GF-D8 (cell line): ENCODE measurements at regions not wholly inside any gene's neighbourhood (a gene's known extent, or its start where the extent isn't known, plus 50 kb on each side); places are given as distances from the start of the nearest gene placed in this dataset.

Source experiments
- DNase-seq: peaks from one replicate; lab custom pipeline; 2025; lab: John Stamatoyannopoulos, UW

DNA sequence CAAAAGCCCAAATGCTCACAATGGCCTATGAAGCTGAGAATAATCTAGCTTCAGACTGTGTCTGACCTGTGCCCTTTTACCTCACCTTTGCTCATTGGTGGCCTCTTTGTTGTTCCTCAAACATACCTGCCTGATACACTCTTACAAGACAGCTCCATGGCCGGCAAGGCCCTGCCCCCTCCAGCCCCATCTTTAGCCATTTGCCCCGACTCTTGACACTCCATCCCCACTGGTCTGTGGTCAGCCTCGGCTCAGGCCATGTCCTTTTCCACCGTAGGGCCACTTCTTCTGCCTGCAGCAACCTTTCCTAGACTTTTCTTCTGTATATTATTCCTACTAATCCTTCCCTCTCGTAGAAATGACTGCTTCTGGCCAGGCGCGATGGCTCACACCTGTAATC is 265.2 kb downstream of the RPS24 start:
- DNase-seq: no peak

DNA sequence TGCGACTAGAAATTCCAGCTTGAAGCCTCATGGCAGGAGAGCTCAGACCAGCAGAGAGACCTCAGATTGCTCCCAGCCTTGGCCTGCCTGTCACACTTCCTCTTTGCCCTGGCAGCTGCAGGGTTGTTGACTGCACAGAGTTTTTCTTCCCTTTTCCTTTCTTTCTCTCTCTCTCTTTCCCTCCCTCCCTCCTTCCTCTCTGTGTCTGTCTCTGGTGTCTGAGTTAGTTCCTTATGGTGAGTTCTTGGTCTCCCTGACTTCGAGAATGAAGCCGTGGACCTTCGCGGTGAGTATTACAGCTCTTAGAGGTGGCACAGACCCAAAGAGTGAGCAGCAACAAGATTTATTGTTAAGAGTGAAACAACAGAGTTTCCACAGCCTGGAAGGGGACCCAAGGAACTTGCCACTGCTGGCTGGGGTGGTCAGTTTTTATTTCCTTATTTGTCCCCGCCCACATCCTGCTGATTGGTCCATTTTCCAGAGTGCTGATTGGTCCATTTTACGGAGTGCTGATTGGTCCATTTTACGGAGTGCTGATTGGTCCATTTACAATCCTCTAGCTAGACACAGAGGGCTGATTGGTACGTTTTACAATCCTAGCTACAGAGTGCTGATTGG is 266.3 kb downstream of the RPS24 start:
- DNase-seq: peak; percentile 75

GRCh38 chr10:78300526-78300925 is 266.9 kb downstream of the RPS24 start:
- no peak for DNase-seq

- DNase-seq: no peak
Observed at GRCh38 chr10:78301481-78301880, 267.8 kb downstream of the RPS24 start.

- DNase-seq: no peak
Observed at GRCh38 chr10:78301891-78302738, 268.5 kb downstream of the RPS24 start.

- DNase-seq: no peak
Observed at GRCh38 chr10:78302739-78302988, 269.0 kb downstream of the RPS24 start.

GRCh38 chr10:78302989-78303854 is 269.6 kb downstream of the RPS24 start:
- peak; percentile 76 for DNase-seq

- DNase-seq: no peak
Observed at GRCh38 chr10:78304091-78305045, 270.7 kb downstream of the RPS24 start.

DNA sequence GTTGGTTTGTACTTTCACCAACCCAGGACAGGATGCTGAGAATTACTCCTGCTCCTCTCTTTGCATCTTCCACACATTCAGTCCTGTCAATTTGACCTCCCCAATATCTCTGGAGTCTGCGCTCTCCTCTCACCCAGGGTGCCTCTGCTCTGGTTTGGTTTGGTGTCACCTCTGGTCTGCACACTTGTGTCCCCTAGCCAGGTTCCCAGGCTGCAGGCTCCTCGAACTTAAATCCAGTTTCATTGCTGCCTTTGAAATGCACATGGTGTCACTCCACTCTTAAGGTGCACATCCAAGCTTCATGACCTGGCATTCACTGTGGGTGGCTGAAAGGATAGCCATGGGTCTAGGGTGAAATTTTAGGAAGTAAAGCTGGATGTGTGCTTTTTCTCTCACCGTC is 271.6 kb downstream of the RPS24 start:
- DNase-seq: no peak

DNA sequence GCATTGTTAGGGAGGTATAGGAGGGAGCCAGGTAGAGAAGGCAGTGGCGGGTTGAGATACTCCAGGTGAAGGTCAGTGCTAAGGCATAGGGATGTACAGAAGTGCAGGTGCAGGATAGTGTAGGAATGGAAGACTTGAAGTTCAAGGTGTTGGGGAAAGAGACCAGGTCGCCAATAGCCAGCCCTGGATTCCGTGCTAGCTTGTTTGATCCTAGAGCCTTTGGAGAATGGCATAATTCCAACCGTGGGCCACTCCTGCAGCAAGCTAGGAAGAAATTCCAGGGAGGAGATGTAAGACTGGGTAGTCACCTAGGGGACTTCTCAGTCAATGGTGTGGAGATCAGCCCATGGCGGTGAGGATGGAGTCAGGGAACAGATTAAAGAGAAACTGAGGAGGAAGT is 272.7 kb downstream of the RPS24 start:
- DNase-seq: no peak

DNA sequence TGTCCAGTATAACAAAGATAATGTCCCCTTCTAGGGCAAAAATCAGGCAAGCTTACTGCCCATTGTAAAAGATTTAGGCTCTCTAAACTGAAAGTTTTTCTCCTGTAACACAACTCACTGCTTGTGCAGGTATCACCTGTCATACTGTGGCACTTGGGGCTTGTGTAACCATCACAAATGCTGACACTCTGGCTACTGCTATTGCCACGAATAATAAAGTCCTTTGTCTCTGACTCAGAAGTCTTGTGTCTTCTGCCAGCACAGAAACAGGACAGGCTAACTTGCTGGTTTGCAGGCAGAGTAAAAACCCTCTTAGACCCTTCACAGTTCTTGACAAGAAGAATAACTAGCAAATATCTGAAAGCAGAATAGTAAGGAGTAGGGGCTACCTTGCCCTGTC is 273.9 kb downstream of the RPS24 start:
- DNase-seq: no peak

GRCh38 chr10:78309536-78310237 is 276.0 kb downstream of the RPS24 start:
- no peak for DNase-seq

GRCh38 chr10:78310481-78311080 is 276.9 kb downstream of the RPS24 start:
- no peak for DNase-seq

DNA sequence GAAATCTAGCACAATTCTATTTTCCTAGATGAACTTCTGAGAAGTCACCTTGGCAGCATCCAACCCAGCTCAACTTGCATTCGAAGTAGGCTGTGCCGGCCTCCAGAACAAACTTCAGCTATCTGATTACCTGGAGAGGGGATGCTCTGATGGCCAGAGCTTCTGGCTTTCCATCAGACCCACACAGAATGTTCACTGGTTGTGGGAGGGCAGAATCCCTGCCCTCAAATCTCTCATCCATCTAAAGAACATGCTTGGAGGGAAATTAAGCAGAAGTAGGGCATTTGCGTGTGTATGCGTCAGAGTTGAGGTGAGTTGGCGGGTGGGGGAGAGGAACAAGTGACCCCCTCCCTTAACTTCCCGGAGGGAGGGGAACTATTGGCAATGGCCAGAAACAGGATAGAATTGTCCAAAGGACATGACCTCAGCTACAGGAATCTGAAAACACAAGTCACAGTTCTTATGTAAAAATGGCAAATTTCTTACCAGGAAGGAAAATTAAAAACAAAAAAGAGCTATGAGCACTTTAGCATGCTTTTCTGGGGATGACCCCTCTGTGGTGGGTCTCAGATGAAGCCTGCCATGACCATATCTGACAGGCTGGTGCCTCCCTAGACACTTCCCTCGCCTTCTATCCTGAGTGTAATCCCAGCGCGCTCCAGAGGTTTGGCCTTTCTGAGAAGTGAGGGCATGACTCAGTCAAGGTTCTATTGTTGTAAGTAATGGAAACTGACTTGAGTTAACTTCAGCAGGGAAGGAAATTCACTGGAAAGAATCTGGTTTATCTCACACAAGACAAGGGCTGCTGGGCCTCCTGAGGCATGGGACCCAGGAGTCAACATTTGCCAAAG is 278.8 kb downstream of the RPS24 start:
- DNase-seq: no peak

DNA sequence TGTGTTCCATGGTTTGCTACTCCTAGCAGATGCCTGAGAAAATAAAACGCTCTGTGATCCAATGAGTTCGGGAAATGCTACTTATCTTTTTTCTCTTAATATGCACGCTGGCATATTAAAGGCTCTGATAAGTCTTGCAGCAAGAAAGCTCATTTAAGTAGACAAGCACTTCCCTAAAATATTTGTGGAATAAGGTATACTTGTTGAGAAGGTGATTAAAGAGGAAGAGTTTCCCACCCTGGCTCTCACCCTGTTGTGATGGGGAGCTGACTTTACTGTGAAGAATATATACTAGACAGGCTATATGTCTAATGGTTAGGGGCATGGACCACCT is 279.4 kb downstream of the RPS24 start:
- DNase-seq: no peak

DNA sequence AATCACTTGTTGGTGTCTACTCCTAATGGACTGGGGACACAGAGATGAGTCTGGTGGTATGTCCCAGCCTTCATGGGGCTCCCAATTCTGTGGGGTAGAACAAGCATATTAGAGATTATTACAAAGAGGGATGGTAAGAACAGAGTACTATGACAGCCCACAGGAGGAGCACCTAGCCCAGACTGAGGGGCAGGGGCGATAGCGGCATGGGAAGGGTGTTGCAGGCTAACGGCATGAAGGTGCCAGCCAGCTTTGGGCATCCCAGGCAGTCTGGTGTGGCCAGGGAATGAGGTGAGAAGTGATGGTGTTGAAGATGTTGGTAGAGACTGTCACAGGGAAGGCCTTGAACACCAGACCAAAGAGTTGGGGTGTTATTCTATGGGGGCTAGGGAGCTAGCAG is 280.0 kb downstream of the RPS24 start:
- no peak for DNase-seq

GRCh38 chr10:78314651-78315050 is 281.0 kb downstream of the RPS24 start:
- DNase-seq: no peak

DNA sequence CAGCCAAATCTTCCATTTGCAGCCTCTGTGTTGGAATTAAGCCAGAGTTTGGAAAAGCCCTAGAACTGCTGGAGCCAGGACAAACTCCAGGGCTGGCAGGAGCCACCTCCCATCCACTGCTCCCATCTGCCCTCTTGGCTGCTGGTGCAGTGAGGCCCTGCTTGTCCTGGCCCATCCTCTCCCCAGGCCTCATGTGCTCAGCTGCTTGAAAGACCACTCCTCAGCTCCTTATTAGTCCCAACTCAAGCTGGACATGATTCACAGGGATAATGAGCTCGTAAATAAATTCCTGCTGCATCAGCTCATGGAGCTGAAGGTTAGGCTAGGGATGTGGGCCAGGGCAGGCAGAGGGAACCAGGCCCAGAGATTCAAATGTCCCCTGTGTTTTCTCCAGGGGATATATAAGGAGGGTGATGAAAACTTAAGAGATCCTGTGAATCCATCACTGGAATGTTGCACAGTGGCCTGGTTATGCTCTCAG is 282.8 kb downstream of the RPS24 start:
- no peak for DNase-seq

GRCh38 chr10:78318305-78318704 is 284.6 kb downstream of the RPS24 start:
- no peak for DNase-seq

DNA sequence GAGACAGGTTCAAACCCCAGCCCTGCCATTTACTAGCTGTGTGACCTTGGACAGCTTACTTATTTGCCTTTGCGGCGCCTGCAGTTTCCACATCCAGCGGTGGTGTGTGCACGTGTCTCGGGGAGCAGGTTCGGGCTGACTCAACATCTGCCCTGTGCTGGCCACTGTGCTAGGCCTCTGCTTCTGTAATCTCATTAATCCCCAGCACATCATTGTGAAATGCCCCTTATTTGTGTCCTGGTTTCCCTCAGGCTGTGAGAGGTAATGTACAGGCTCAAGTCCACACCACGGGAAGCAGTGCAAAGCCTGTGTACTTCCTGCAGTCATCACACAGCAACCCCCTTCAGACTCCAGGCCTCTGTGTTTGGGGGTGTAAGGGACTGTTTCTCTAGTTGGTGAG is 285.7 kb downstream of the RPS24 start:
- no peak for DNase-seq
